ENCODE measurements at regions not wholly inside any gene's neighbourhood (a gene's known extent, or its start where the extent isn't known, plus 50 kb on each side); places are given as distances from the start of the nearest gene placed in this dataset.
"Not testable (repeated sequence)": the region's sequence is repeated elsewhere in the genome, so short reads cannot be mapped to it uniquely, and the experiment has no call there.

- peak; percentile 59 for DNase-seq
These were observed 128.4 kb upstream of the GOT2 start for GRCh38 chr16:58862334-58863021.

GRCh38 chr16:58859958-58860669 is 126.0 kb upstream of the GOT2 start:
- DNase-seq = no peak

GRCh38 chr16:58858577-58858976 is 124.5 kb upstream of the GOT2 start:
- not testable (repeated sequence) for DNase-seq

GRCh38 chr16:58855291-58855863 is 121.3 kb upstream of the GOT2 start:
- no peak for DNase-seq

GRCh38 chr16:58853854-58854791 is 120.0 kb upstream of the GOT2 start:
- DNase-seq = no peak

- no peak for DNase-seq
These were observed 116.5 kb upstream of the GOT2 start for GRCh38 chr16:58850678-58851020.

GRCh38 chr16:58850019-58850677 is 116.0 kb upstream of the GOT2 start:
- DNase-seq = no peak

GRCh38 chr16:58848662-58849002 is 114.5 kb upstream of the GOT2 start:
- no peak for DNase-seq

GRCh38 chr16:58847902-58848661 is 114.0 kb upstream of the GOT2 start:
- DNase-seq = no peak

- DNase-seq = not testable (repeated sequence)
These were observed 112.1 kb upstream of the GOT2 start for GRCh38 chr16:58846226-58846625.

GRCh38 chr16:58843675-58844074 is 109.6 kb upstream of the GOT2 start:
- no peak for DNase-seq

- DNase-seq = no peak
These were observed 108.6 kb upstream of the GOT2 start for GRCh38 chr16:58842746-58843145.

- DNase-seq = no peak
These were observed 108.0 kb upstream of the GOT2 start for GRCh38 chr16:58842156-58842555.

- DNase-seq = no peak
These were observed 103.8 kb upstream of the GOT2 start for GRCh38 chr16:58837950-58838349.

GRCh38 chr16:58836427-58836826 is 102.3 kb upstream of the GOT2 start:
- DNase-seq = no peak

GRCh38 chr16:58832386-58832895 is 98.3 kb upstream of the GOT2 start:
- DNase-seq = no peak

- DNase-seq = no peak
These were observed 97.3 kb upstream of the GOT2 start for GRCh38 chr16:58831386-58831785.

- no peak for DNase-seq
These were observed 94.9 kb upstream of the GOT2 start for GRCh38 chr16:58828901-58829545.

- DNase-seq = no peak
These were observed 90.1 kb upstream of the GOT2 start for GRCh38 chr16:58824201-58824600.

- DNase-seq = no peak
These were observed 87.8 kb upstream of the GOT2 start for GRCh38 chr16:58821886-58822285.

GRCh38 chr16:58820411-58820810 is 86.3 kb upstream of the GOT2 start:
- DNase-seq = no peak
